Caco-2 (cell line): ENCODE measurements at regions not wholly inside any gene's neighbourhood (a gene's known extent, or its start where the extent isn't known, plus 50 kb on each side); places are given as distances from the start of the nearest gene placed in this dataset.

ENCODE experiments used
- BruUV-seq: library from RNA; stranded (reverse); fragments of 400-500 nt; replicated peaks from 2 replicates; lab custom pipeline; 2021; lab: Mats Ljungman, UMichigan
- CTCF ChIA-PET: fragments of 300-600 bp; sonication (Branson Sonifier 250); formaldehyde crosslinking; loops from one replicate; lab custom pipeline; 2022; ENCODE audit warnings: antibody characterized with exemption; lab: Charles Lee
- POLR2A ChIA-PET: fragments of 300-600 bp; sonication (Branson Sonifier 250); formaldehyde crosslinking; loops from one replicate; lab custom pipeline; 2022; ENCODE audit warnings: antibody characterized with exemption; lab: Charles Lee
- DNase-seq, 2 experiments: peaks; one replicate each; pipeline versions ENCODE4 v3.0.0 to v3.0.0-alpha.2; 2020 to 2022
- H3K27me3 ChIP-seq: replicated peaks from 2 replicates; pipeline ENCODE4 v1.6.0; 2011; ENCODE audit warnings: low read length; ENCODE audit not compliant: control insufficient read depth, insufficient read depth
- H3K36me3 ChIP-seq: 2 replicates; pipeline ENCODE4 v1.5.1; 2011; ENCODE audit warnings: low read length; ENCODE audit not compliant: control insufficient read depth, insufficient read depth
- H3K4me1 ChIP-seq: fragments of 250-450 bp; sonication (Bioruptor Pico); 2 replicates; pipeline ENCODE4 v1.5.1; 2020; ENCODE audit warnings: mild to moderate bottlenecking
- H3K4me3 ChIP-seq: 2 replicates; pipeline ENCODE4 v1.5.1; 2011; ENCODE audit warnings: low read depth, mild to moderate bottlenecking, control low read depth, low read length
- H3K9me3 ChIP-seq: fragments of 250-450 bp; sonication (Bioruptor Pico); 2 replicates; pipeline ENCODE4 v1.5.1; 2020; ENCODE audit warnings: mild to moderate bottlenecking, moderate library complexity
- H3K27ac Mint-ChIP-seq: one replicate; pipeline ENCODE4 v1.8.0; 2022; ENCODE audit warnings: mixed read lengths; ENCODE audit not compliant: unreplicated experiment
- H3K27me3 Mint-ChIP-seq: one replicate; pipeline ENCODE4 v1.8.0; 2022; ENCODE audit warnings: mixed read lengths; ENCODE audit not compliant: insufficient read depth, unreplicated experiment
- H3K36me3 Mint-ChIP-seq: one replicate; pipeline ENCODE4 v1.8.0; 2022; ENCODE audit warnings: mild to moderate bottlenecking, mixed read lengths; ENCODE audit not compliant: insufficient read depth, unreplicated experiment
- H3K4me1 Mint-ChIP-seq: one replicate; pipeline ENCODE4 v1.8.0; 2022; ENCODE audit warnings: low read depth, mixed read lengths; ENCODE audit not compliant: unreplicated experiment
- H3K4me3 Mint-ChIP-seq: one replicate; pipeline ENCODE4 v1.8.0; 2022; ENCODE audit warnings: mild to moderate bottlenecking, moderate library complexity, mixed read lengths; ENCODE audit not compliant: unreplicated experiment
- H3K9me3 Mint-ChIP-seq: one replicate; pipeline ENCODE4 v1.8.0; 2022; ENCODE audit warnings: mixed read lengths; ENCODE audit not compliant: unreplicated experiment
- CTCF ChIP-seq, 2 experiments: fragments of 200-600 bp in 1 of 2; IDR thresholded peaks; 1 replicate in 1 of 2; 2 replicates in 1 of 2; pipeline versions ENCODE4 v1.5.1 to v1.8.0; 2011 to 2022; ENCODE audit warnings: antibody characterized with exemption in 1 of 2, control low read depth in 1 of 2, inconsistent platforms in 1 of 2, low read depth in 1 of 2, low read length in 1 of 2, mild to moderate bottlenecking in 1 of 2, moderate library complexity in 1 of 2; ENCODE audit not compliant: insufficient read depth in 1 of 2, severe bottlenecking in 1 of 2, unreplicated experiment in 1 of 2
- intact Hi-C: fragments of 100-400 bp; cut with micrococcal nuclease; formaldehyde crosslinking; loops from one replicate; pipeline ENCODE4 v1.10.0; 2022; ENCODE audit not compliant: unreplicated experiment

DNA sequence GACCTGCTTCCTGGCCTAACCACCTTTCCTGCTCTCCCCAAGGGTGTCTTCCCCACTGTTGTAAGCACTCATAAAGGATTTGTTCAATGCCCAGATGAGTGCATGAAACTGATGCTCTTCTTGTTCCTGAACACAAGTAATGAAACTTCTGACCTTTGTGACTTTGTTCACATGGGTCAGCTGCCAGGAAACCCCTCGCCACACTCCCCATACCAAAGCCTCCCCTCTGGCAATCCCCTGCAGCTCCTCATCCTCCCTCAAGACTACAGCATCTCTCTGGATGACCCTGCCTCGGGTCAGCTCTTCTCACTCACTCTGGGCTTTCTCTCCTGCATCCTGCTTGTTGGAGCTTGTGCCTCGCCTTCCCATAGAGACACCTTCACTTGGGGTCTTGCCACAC lies 72.2 kb upstream of the SPTLC1 start:
- H3K9me3 ChIP-seq, result no peaks in the 10 kb centered on the region
- TF ChIP-seq CTCF (IDR thresholded peaks at IDR 0.05; ENCODE audit: insufficient read depth in 1 of 2, low read depth in 1 of 2, low read length in 1 of 2, severe bottlenecking in 1 of 2, unreplicated experiment in 1 of 2), result no peak
- no TSS peak for BruUV-seq
- no peaks in the 10 kb centered on the region for H3K36me3 Mint-ChIP-seq
- H3K27ac Mint-ChIP-seq, result no peak overlapping the region
- no peaks in the 10 kb centered on the region for H3K27me3 ChIP-seq
- CTCF ChIA-PET, result no interaction called here
- no peak overlapping the region for H3K4me3 ChIP-seq
- POLR2A ChIA-PET, result no interaction called here
- DNase-seq, result no peak
- no peaks in the 10 kb centered on the region for H3K4me1 Mint-ChIP-seq
- peaks cover 14% of the 10 kb centered on the region for H3K9me3 Mint-ChIP-seq
- H3K36me3 ChIP-seq, result no peaks in the 10 kb centered on the region
- H3K4me1 ChIP-seq, result peaks cover 5% of the 10 kb centered on the region; the same call in 1 of the 2 replicates
- intact Hi-C loops, result no loop called here
- peaks cover 2% of the 10 kb centered on the region for H3K27me3 Mint-ChIP-seq
- H3K4me3 Mint-ChIP-seq, result no peak overlapping the region

DNA sequence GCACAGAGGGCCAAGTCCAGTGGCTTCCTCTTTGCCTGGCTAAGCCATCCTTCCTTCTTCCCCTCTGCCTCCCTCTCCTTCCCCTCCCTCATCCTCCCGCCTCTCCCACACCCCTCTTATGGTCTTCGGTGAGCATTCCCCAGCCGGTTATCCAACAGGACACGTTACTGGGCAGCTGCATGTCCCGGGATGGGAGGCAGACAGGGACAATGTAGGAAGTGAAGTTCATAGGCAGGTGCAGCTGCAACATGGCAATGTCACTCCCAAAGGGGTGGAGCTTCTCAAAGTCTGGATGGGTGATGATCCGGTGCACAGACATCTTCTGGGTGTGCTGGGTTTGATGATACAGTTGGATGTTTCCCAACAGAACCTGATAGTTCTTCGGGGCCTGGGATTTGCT lies 71.4 kb upstream of the SPTLC1 start:
- H3K27me3 Mint-ChIP-seq, result peaks cover 2% of the 10 kb centered on the region
- DNase-seq, result no peak
- TF ChIP-seq CTCF (IDR thresholded peaks at IDR 0.05; ENCODE audit: insufficient read depth in 1 of 2, low read depth in 1 of 2, low read length in 1 of 2, severe bottlenecking in 1 of 2, unreplicated experiment in 1 of 2), result no peak
- CTCF ChIA-PET, result no interaction called here
- Histone ChIP-seq H3K4me3 (no peak overlapping the region), H3K4me1 (peaks cover 5% of the 10 kb centered on the region; the same call in 1 of the 2 replicates), H3K27me3 (no peaks in the 10 kb centered on the region), H3K36me3 (no peaks in the 10 kb centered on the region), H3K9me3 (no peaks in the 10 kb centered on the region)
- peaks cover 14% of the 10 kb centered on the region for H3K9me3 Mint-ChIP-seq
- intact Hi-C loops, result no loop called here
- no peaks in the 10 kb centered on the region for H3K4me1 Mint-ChIP-seq
- no TSS peak for BruUV-seq
- no peaks in the 10 kb centered on the region for H3K36me3 Mint-ChIP-seq
- H3K27ac Mint-ChIP-seq, result no peak overlapping the region
- POLR2A ChIA-PET, result no interaction called here
- H3K4me3 Mint-ChIP-seq, result no peak overlapping the region

DNA sequence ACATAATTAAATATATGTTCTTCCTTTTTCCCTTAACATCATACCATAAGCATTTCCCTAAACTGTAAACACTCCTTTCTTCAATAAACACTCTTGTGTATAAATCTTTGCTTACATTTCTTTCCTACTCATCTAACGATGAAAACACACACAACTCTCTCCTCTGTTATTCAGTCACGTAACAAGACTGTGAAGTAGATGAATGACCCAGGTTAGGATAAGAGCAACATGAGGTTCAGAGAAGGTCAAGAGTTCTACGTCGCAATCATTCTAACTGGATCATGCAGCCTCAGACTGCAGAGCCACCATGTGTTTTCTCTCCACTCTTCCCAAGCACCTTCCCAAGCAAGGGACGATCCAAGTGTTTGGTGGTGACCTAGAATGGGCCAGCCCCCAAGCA lies 70.5 kb upstream of the SPTLC1 start:
- Histone ChIP-seq H3K4me1 (peaks cover 5% of the 10 kb centered on the region; the same call in 1 of the 2 replicates), H3K27me3 (no peaks in the 10 kb centered on the region), H3K9me3 (no peaks in the 10 kb centered on the region), H3K4me3 (no peak overlapping the region), H3K36me3 (no peaks in the 10 kb centered on the region)
- H3K27ac Mint-ChIP-seq, result no peak overlapping the region
- H3K27me3 Mint-ChIP-seq, result peaks cover 2% of the 10 kb centered on the region
- H3K4me1 Mint-ChIP-seq, result no peaks in the 10 kb centered on the region
- H3K4me3 Mint-ChIP-seq, result no peak overlapping the region
- no peaks in the 10 kb centered on the region for H3K36me3 Mint-ChIP-seq
- DNase-seq, result no peak
- no TSS peak for BruUV-seq
- intact Hi-C loops, result no loop called here
- CTCF ChIA-PET, result no interaction called here
- POLR2A ChIA-PET, result no interaction called here
- H3K9me3 Mint-ChIP-seq, result peaks cover 14% of the 10 kb centered on the region
- TF ChIP-seq CTCF (IDR thresholded peaks at IDR 0.05; ENCODE audit: insufficient read depth in 1 of 2, low read depth in 1 of 2, low read length in 1 of 2, severe bottlenecking in 1 of 2, unreplicated experiment in 1 of 2), result no peak
